Muscle of back (tissue), 3 donors: ENCODE measurements at regions not wholly inside any gene's neighbourhood (a gene's known extent, or its start where the extent isn't known, plus 50 kb on each side); places are given as distances from the start of the nearest gene placed in this dataset.
"Not testable (repeated sequence)": the region's sequence is repeated elsewhere in the genome, so short reads cannot be mapped to it uniquely, and the experiment has no call there.

ENCODE experiments used
- DNase-seq, 3 donors: peaks; one replicate each; pipeline versions ENCODE4 v3.0.0 to v3.0.0-alpha.2; 2013

- DNase-seq = peak in 1 of 3 donors; percentile 57
Observed at GRCh38 chr6:163707387-163708355, 293.2 kb downstream of the QKI start.

GRCh38 chr6:163706500-163707087 is 292.1 kb downstream of the QKI start:
- no peak for DNase-seq

DNA sequence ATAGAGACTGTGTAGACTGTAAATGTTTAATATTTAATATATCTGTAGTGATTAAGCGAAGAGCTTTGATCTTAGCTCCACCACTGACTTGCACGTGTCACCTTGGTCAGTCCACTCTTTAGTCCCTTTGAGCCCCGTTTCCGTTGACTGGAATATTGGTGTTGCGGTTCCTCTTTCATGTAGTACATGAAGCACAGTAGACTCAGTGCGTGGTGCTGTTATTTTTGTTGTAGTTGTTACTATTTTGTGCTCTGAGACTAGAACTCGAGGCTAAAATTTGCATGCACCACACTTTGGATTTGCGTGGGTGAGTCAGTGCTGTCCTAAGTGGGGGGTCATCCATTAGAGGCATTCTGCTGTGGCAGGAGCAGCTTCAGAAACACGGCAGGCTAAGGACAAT is 291.4 kb downstream of the QKI start:
- no peak for DNase-seq

GRCh38 chr6:163702736-163703135 is 288.2 kb downstream of the QKI start:
- no peak for DNase-seq

GRCh38 chr6:163701762-163702161 is 287.2 kb downstream of the QKI start:
- no peak for DNase-seq

DNA sequence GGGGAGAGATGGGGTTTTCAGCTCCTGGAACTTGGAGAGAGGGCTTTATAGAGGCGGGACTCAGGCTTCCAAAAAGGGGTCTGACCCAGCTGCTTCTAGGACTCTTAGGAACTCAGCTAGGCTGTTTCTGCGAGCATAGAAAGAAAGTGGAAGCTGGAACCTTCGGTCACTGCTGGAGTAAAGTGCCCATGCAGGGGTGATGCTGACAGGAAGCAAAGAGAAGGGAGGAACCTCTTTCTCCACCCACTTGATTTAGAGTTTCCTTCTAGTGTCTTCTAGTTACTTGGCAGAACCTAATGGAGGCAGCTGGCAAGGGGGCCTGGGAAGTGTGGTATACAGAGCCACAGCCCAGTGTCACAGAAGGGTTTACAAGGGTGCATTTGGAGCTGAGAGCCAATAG is 283.6 kb downstream of the QKI start:
- no peak for DNase-seq

DNA sequence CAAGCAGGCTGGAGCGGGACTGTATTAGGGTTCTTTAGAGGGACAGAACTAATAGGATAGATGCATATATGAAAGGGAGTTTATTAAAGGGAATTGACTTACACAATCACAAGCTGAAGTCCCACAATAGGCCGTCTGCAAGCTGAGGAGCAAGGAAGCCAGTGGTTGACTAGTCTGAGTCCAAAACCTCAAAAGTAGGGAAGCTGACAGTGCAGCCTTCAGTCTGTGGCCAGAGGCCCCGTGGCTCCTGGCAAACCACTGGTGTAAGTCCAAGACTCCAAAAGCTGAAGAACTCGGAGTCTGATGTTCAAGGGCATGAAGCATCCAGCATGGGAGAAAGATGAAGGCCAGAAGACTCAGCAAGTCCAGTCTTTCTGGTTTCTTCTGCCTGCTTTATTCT is 281.8 kb downstream of the QKI start:
- not testable (repeated sequence) for DNase-seq

- peak in 1 of 3 donors; percentile 31 for DNase-seq
Observed at GRCh38 chr6:163695414-163695864, 280.9 kb downstream of the QKI start.

- no peak for DNase-seq
Observed at GRCh38 chr6:163694988-163695398, 280.5 kb downstream of the QKI start.

GRCh38 chr6:163694072-163694471 is 279.6 kb downstream of the QKI start:
- DNase-seq = no peak

DNA sequence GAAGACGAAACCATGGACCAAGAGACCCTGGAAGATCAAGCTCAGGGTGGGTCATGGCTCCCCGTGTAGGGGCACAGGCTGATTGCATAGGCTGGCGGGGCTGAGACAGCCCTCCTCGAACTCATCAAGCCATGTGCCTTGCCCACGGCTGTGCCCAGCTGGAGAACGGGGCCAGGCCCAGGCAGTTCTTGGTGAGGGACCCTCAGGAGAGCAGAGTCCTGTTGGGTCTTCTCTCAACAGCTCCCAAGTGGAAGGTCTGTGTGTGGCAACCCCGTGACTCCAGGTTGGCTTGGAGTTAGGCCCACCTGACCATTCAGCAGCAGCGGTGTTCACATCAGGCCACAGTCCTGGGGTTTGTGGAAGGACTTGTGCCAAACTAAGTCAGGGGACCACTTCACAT is 276.5 kb downstream of the QKI start:
- no peak for DNase-seq

GRCh38 chr6:163688739-163689362 is 274.3 kb downstream of the QKI start:
- DNase-seq = no peak

DNA sequence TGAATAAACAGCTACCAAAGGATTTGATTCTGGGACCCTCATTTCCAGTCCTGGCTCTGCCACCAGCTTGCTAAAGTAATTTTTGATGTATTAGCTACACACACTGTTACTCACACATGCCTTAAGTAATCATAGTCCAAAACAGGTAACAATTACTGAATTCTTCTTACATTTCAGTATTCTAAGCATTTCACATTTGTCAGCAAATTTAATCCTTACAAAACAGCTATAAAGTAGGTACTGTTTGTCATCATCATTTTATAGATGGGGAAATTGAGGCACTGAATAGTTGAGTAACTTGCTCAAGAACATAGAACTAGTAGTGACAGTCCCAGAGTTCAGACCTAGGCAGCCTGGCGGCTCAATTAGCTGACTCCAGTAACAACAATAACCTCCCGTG is 272.6 kb downstream of the QKI start:
- DNase-seq = no peak

DNA sequence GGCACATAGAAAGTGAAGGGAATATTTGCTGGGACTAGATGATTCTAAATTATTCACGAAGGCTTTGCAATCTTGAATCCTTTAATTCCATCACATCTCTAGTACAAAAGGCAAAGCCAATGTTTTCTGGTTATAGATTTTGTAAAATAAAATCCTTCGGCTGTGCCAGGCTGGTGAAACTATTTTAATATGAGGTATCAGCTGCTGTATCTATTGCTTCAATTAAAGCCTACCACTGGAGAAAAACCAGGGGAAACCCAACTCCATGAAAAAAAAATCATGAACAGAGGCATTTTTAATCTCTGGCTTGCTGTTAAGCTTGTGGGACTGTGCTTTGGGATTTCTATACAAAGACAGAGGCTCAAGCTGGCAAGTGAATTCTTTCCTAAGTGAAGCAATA is 271.8 kb downstream of the QKI start:
- no peak for DNase-seq

DNA sequence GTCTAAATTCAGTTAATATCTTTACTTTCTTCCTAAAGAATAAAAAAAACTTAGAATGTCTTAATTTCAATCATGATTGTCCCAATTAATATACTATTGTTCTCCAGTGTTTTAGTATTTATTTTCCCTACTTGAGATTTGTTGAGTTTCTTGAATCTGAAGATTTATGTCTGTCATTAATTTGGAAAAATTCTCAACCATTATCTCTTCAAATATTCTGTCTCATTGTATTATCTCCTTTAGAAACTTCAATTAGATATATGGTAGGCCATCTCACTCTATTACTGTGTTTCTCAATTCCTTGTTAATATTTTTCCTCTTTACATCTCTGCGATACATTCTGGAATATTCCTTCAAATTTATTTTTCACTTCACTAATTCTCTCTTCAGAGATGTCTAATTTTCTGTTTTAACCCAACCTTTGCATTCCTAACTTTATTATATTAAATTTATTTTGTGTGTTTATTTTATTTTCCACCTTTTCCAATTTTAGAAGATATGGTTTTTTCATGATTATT is 268.6 kb downstream of the QKI start:
- no peak for DNase-seq

DNA sequence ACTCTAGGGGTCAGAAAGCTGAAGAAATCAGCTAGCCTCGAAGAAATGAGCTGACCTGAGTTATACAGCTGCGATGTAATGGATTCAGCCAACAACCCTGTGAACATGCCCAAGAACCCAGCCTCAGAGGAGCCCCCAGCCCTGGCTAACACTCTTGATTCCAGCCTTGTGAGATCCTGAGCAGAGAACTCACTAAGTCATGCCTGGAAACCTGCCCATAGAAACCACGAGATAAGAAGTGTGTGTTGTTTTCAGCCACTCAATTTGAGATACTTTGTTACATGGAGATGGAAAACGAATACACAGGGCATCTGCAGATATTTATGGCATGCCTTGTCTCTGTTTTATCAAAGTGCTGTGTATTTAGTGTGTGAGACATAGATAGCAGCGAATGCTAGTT is 265.2 kb downstream of the QKI start:
- no peak for DNase-seq

DNA sequence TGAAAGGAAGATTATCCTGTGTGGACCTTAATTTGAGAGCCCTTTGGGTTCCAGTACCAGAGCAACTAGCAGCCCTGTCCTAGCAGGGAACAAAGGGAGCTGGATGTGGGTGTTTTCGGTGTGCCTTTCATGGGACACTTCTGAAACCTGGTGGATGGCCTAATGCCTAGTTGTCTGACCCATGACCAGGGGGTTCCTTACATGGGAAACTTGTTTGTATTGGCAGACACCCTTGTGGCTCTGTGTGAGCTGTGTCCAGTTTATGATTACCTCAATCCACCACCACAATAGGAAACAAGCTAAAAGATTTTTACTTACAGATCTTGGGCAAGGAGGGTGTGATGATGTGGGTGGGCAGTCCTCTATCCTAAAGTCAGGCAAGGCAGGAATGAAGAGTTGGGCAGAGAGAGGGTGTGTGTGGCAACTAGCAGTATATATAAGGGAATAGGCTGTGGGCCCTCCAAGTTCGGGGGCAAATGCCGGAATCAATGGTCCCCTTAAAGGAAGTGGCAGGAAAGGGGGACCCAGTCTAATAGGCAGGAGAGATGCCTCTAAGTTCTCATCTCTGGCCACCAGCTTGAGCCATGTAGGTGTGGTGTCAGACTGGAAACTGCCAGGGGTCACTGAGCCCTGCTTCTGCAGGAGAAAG is 264.6 kb downstream of the QKI start:
- no peak for DNase-seq

DNA sequence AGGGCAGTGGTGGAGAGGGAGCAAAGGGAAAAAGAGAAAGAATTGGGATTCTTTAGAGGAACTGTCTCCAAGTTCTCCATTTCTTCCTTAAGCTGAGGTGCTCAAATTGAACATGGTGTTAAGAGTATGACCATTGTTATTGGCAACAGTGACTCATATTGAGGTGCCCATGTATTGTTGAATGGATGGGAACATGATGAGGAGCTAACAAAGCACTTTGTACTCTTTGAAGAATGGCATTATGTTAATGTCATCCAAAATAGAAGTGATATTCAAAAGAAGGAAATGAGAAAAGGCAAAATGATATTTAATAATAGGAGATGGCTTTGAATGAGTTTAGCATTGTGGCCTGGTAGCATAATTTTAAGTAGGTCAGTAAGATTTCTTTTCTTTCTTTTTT is 261.1 kb downstream of the QKI start:
- no peak for DNase-seq

- DNase-seq = no peak
Observed at GRCh38 chr6:163672710-163673109, 258.2 kb downstream of the QKI start.

DNA sequence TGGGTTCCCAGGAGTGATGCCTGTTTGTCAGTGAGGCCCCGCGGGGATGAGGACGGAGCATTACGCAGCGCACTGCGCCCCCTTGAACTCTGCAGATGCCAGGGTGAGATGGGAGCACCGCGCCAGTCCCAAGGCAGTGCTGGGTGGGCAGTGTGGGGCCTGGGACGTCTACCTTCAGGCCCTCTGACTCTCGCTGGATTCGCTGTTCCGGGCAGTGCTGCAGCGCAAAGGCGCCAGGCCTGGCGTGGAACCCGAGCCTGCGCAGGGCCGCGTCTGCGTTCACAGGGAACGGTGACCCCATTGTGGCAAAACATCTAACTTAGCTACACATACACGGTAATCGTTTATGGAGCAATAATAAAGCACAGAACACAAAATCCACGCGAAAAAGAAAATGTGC is 257.3 kb downstream of the QKI start:
- DNase-seq = no peak

- no peak for DNase-seq
Observed at GRCh38 chr6:163671355-163671754, 256.8 kb downstream of the QKI start.

GRCh38 chr6:163670336-163670735 is 255.8 kb downstream of the QKI start:
- DNase-seq = no peak
